Naive thymus-derived CD4-positive, alpha-beta T cell (primary cell): ENCODE measurements at regions not wholly inside any gene's neighbourhood (a gene's known extent, or its start where the extent isn't known, plus 50 kb on each side); places are given as distances from the start of the nearest gene placed in this dataset.

Source experiments
- ATAC-seq: fragments of 150-1000 bp; cut with Tn5 transposase; 2 replicates; pipeline ENCODE4 v1.10.0; 2021; ENCODE audit warnings: mild to moderate bottlenecking, moderate library complexity
- CTCF ChIA-PET: fragments of 350-600 bp; sonication (Branson Sonifier 250); formaldehyde crosslinking; loops from one replicate; lab custom pipeline; 2021; ENCODE audit warnings: antibody characterized with exemption; lab: Charles Lee
- POLR2A ChIA-PET: fragments of 350-600 bp; sonication (Branson Sonifier 250); formaldehyde crosslinking; loops from one replicate; lab custom pipeline; 2021; ENCODE audit warnings: antibody characterized with exemption, inconsistent platforms; lab: Charles Lee
- DNase-seq, 9 donors: peaks; one replicate each; pipeline versions ENCODE4 v3.0.0 to v3.0.0-alpha.2; 2020 to 2022; ENCODE audit warnings: mixed read lengths in 1 of 9
- H3K27ac ChIP-seq: one replicate; pipeline ENCODE4 v1.7.0; 2013; ENCODE audit warnings: mild to moderate bottlenecking, low read depth, low read length, moderate library complexity
- H3K27me3 ChIP-seq, 2 donors: one replicate each; pipeline ENCODE4 v1.7.0; 2013; ENCODE audit warnings: low read length in 2 of 2, mild to moderate bottlenecking in 2 of 2, moderate library complexity in 2 of 2; ENCODE audit not compliant: control insufficient read depth in 2 of 2, insufficient read depth in 2 of 2
- H3K36me3 ChIP-seq, 3 experiments: 1 replicate in 2 of 3; 2 replicates in 1 of 3; pipeline ENCODE4 v1.7.0; 2013; ENCODE audit warnings: low read length in 3 of 3, mild to moderate bottlenecking in 3 of 3, moderate library complexity in 1 of 3; ENCODE audit not compliant: insufficient read depth in 3 of 3, control insufficient read depth in 2 of 3
- H3K4me1 ChIP-seq, 2 donors: one replicate each; pipeline ENCODE4 v1.7.0; 2013; ENCODE audit warnings: low read length in 2 of 2, mild to moderate bottlenecking in 2 of 2, moderate library complexity in 1 of 2; ENCODE audit not compliant: control insufficient read depth in 2 of 2, insufficient read depth in 2 of 2
- H3K4me3 ChIP-seq: 2 replicates; pipeline ENCODE4 v1.7.0; 2013; ENCODE audit warnings: mild to moderate bottlenecking, low read length
- H3K9me3 ChIP-seq, 3 experiments: 1 replicate in 2 of 3; 2 replicates in 1 of 3; pipeline ENCODE4 v1.7.0; 2013; ENCODE audit warnings: low read length in 3 of 3; ENCODE audit not compliant: control insufficient read depth in 2 of 3
- H3K27ac Mint-ChIP-seq, 9 donors: one replicate each; pipeline ENCODE4 v1.8.0; 2020 to 2022; ENCODE audit warnings: mixed read lengths in 9 of 9, mild to moderate bottlenecking in 8 of 9, moderate library complexity in 5 of 9, inconsistent platforms in 2 of 9
- H3K27me3 Mint-ChIP-seq, 5 donors: one replicate each; pipeline ENCODE4 v1.8.0; 2021 to 2022; ENCODE audit warnings: mixed read lengths in 5 of 5, mild to moderate bottlenecking in 1 of 5
- H3K36me3 Mint-ChIP-seq, 5 donors: one replicate each; pipeline ENCODE4 v1.8.0; 2020 to 2022; ENCODE audit warnings: mixed read lengths in 5 of 5, mild to moderate bottlenecking in 3 of 5, inconsistent platforms in 1 of 5
- H3K4me1 Mint-ChIP-seq, 7 donors: one replicate each; pipeline ENCODE4 v1.8.0; 2020 to 2022; ENCODE audit warnings: mixed read lengths in 7 of 7, mild to moderate bottlenecking in 3 of 7, inconsistent platforms in 1 of 7
- H3K4me3 Mint-ChIP-seq, 10 donors: one replicate each; pipeline ENCODE4 v1.8.0; 2020 to 2022; ENCODE audit warnings: mild to moderate bottlenecking in 10 of 10, mixed read lengths in 10 of 10, moderate library complexity in 6 of 10, inconsistent platforms in 2 of 10
- H3K9me3 Mint-ChIP-seq, 11 donors: one replicate each; pipeline ENCODE4 v1.8.0; 2020 to 2022; ENCODE audit warnings: mixed read lengths in 11 of 11, mild to moderate bottlenecking in 4 of 11, inconsistent platforms in 1 of 11, moderate library complexity in 1 of 11
- intact Hi-C, 2 donors: fragments of 100-400 bp; cut with micrococcal nuclease; formaldehyde crosslinking; loops; one replicate each; pipeline ENCODE4 v1.15.1; 2023

DNA sequence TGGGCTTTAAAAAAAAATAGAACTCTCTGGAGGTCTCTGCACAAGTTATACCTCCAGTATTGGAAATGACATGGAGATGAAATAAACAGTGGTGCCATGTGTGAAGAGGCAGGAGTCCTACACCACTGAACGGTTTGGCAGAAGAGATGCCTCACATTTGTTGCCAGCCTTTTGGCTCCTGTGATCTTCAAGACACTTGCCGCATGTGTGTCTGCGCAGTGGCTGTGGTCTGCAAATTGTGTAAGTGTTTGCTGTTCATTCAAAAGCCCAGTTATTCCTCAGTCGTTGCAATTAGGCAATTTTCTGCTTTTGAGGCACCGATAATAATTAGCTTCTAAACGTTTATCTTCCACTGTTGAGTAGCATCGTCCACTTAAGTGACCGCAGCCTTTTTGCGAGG lies 319.1 kb downstream of the BRD1 start:
- CTCF ChIA-PET: no interaction called here
- Histone ChIP-seq H3K4me3 (no peak overlapping the region), H3K4me1 (peaks cover 0 to 5% of the 10 kb centered on the region in 2 donors), H3K27ac (no peak overlapping the region), H3K9me3 (peaks cover 4 to 21% (median 16%) of the 10 kb centered on the region in 3 experiments), H3K36me3 (no peaks in the 10 kb centered on the region), H3K27me3 (no peaks in the 10 kb centered on the region)
- H3K4me1 Mint-ChIP-seq: peaks cover 7 to 34% (median 18%) of the 10 kb centered on the region in 7 donors
- H3K27me3 Mint-ChIP-seq: no peaks in the 10 kb centered on the region
- no peak for DNase-seq
- intact Hi-C loops: no loop called here
- POLR2A ChIA-PET: no interaction called here
- ATAC-seq: no peak
- no peak overlapping the region for H3K27ac Mint-ChIP-seq
- H3K9me3 Mint-ChIP-seq: peaks cover 11 to 45% (median 21%) of the 10 kb centered on the region in 11 donors
- peaks cover 11 to 37% (median 16%) of the 10 kb centered on the region in 5 donors for H3K36me3 Mint-ChIP-seq
- no peak overlapping the region for H3K4me3 Mint-ChIP-seq

DNA sequence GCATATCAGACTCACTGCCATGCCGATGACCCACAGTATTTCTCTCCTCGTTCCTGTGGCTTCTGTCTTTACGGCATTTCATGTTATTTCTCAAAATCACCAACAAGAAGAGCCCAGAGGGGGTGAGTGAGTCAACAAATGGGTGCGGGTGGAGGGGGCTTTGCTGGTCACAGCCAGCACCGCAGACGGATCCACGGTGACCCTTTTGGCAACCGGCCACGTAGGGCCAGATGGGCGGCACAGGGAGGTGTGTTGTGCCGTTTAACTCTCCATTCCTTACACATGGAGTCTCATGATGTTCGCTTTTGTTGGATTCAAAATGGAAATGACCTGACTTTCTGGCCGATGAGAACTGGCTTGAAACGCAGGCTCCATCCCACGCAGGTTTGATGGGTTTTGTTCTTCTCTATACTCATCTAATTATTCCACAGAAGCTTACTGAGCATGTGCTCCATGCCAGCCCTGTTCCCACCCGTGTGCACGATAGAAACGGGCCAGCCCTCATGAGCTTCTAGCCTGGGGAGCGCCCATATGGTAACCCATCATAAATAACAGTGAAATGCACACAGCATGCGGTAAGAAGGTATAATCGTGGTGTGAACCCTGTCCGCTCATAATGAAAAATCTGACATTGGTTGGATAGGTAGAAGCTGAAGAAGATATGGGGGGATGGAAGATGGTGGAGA lies 319.9 kb downstream of the BRD1 start:
- H3K27ac ChIP-seq: no peak overlapping the region
- Mint-ChIP-seq H3K36me3 (peaks cover 12 to 34% (median 16%) of the 10 kb centered on the region in 5 donors), H3K27me3 (no peaks in the 10 kb centered on the region), H3K4me3 (peak overlapping the region in 1 of 10 donors; percentile 6), H3K9me3 (peaks cover 11 to 38% (median 18%) of the 10 kb centered on the region in 11 donors), H3K4me1 (peaks cover 5 to 28% (median 15%) of the 10 kb centered on the region in 7 donors), H3K27ac (peak overlapping the region in 1 of 9 donors; percentile 30)
- ChIA-PET POLR2A (no interaction called here), CTCF (no interaction called here)
- peaks cover 4 to 21% (median 16%) of the 10 kb centered on the region in 3 experiments for H3K9me3 ChIP-seq
- no peak for DNase-seq
- H3K36me3 ChIP-seq: no peaks in the 10 kb centered on the region
- no peak overlapping the region for H3K4me3 ChIP-seq
- H3K27me3 ChIP-seq: no peaks in the 10 kb centered on the region
- ATAC-seq: no peak
- intact Hi-C loops: no loop called here
- peaks cover 0 to 5% of the 10 kb centered on the region in 2 donors for H3K4me1 ChIP-seq

DNA sequence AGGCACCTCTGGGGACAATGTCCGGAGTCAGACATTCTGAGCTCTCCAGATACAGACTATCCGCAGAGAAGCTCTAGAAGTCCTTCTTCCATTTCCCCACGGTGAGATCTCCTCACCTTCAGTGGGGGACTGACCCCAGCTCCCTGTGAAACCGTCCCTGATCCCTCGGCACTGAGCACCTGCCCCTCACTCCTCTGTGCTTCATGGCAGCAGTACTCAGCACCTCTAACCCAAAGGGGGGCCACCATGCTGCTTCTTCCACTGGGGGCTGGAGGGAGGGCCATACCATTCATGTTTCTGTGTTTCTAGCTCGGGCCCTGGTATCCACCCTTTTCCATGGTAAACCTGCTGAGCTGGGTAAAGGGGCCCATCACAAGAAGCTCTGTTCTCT lies 321.7 kb downstream of the BRD1 start:
- H3K27me3 Mint-ChIP-seq: no peaks in the 10 kb centered on the region
- H3K9me3 Mint-ChIP-seq: peaks cover 6 to 23% (median 14%) of the 10 kb centered on the region in 11 donors
- peaks cover 4 to 11% (median 8%) of the 10 kb centered on the region in 3 experiments for H3K9me3 ChIP-seq
- no peaks in the 10 kb centered on the region for H3K27me3 ChIP-seq
- POLR2A ChIA-PET: no interaction called here
- H3K4me1 Mint-ChIP-seq: peaks cover 0 to 14% (median 4%) of the 10 kb centered on the region in 7 donors
- intact Hi-C loops: no loop called here
- DNase-seq: no peak
- no peak overlapping the region for H3K27ac Mint-ChIP-seq
- H3K36me3 Mint-ChIP-seq: peaks cover 11 to 24% (median 12%) of the 10 kb centered on the region in 5 donors
- CTCF ChIA-PET: no interaction called here
- H3K4me3 ChIP-seq: no peak overlapping the region
- H3K4me1 ChIP-seq: no peaks in the 10 kb centered on the region
- H3K4me3 Mint-ChIP-seq: no peak overlapping the region
- ATAC-seq: no peak
- H3K27ac ChIP-seq: no peak overlapping the region
- no peaks in the 10 kb centered on the region for H3K36me3 ChIP-seq

DNA sequence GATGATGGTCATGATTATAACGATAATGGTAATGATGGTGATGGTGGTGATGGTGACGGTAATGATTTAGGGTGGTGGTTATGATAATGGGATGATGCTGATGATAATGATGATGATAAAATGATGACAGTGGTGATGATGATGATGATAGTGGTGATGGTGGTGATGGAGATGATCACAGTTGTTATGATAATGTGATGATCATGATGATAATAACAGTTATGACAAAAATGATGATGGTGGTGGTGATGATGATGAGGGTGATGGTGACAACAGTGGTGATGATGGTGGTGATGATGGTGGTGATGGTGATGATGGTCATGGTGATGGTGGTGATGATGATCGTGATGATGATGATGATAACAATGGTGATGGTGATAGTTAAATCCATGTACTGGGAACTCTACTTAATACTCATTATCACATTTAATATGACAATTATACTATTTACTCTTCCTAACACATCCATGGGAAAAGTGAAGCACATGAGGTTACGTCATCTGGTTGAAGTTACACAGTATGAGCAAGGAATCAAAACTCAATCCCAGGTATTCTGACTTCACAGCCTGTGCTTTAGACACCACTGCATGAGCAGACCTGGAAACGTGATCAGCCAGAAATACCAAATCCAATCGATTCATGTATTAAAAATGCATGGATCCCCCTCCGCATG lies 322.2 kb downstream of the BRD1 start:
- no peak overlapping the region for H3K4me3 ChIP-seq
- ChIA-PET POLR2A (no interaction called here), CTCF (no interaction called here)
- H3K27me3 Mint-ChIP-seq: no peaks in the 10 kb centered on the region
- no peak overlapping the region for H3K27ac Mint-ChIP-seq
- peaks cover 4 to 18% (median 9%) of the 10 kb centered on the region in 11 donors for H3K9me3 Mint-ChIP-seq
- ATAC-seq (no peak), DNase-seq (no peak)
- H3K4me1 Mint-ChIP-seq: peaks cover 0 to 10% (median 0%) of the 10 kb centered on the region in 7 donors
- intact Hi-C loops: no loop called here
- H3K36me3 ChIP-seq: no peaks in the 10 kb centered on the region
- H3K4me3 Mint-ChIP-seq: no peak overlapping the region
- no peaks in the 10 kb centered on the region for H3K4me1 ChIP-seq
- H3K27me3 ChIP-seq: no peaks in the 10 kb centered on the region
- H3K27ac ChIP-seq: no peak overlapping the region
- peaks cover 8 to 19% (median 9%) of the 10 kb centered on the region in 5 donors for H3K36me3 Mint-ChIP-seq
- H3K9me3 ChIP-seq: peaks cover 2 to 6% (median 3%) of the 10 kb centered on the region in 3 experiments

DNA sequence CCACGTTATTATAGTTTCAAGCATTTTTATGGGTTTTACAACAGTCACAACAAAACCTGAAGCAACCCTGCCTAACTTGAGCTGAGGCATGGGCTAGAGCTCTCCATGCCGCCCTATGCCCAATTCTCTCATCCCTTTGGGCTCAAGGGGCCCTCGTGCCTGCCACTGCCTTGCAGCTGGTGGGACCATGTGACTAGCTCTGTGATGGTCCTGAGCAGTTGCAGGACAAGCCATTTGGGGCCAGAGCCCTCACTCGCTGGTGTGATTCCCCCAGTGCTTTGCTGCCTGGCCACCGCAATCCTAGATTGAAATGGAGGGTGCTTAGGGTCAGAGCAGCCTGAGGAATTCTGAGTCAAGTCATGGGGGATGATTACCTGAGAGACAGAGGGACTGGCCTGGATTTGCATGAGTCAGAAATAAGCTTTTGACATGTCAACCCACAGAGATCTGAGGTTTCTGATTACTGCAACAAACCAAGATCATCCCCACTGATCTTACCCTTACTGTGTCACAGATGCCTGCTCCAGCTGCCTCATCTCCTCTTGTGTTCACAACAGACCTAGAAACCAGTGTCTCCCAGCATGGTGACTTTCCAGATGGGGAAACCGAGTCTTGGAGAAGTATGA lies 323.7 kb downstream of the BRD1 start:
- intact Hi-C loops: no loop called here
- Histone ChIP-seq H3K27ac (no peak overlapping the region), H3K9me3 (peaks cover 0 to 4% (median 0%) of the 10 kb centered on the region in 3 experiments), H3K4me3 (no peak overlapping the region), H3K36me3 (no peaks in the 10 kb centered on the region), H3K4me1 (no peaks in the 10 kb centered on the region), H3K27me3 (no peaks in the 10 kb centered on the region)
- no peak overlapping the region for H3K27ac Mint-ChIP-seq
- H3K27me3 Mint-ChIP-seq: no peaks in the 10 kb centered on the region
- peaks cover 0 to 9% (median 8%) of the 10 kb centered on the region in 5 donors for H3K36me3 Mint-ChIP-seq
- peaks cover 0 to 6% (median 4%) of the 10 kb centered on the region in 11 donors for H3K9me3 Mint-ChIP-seq
- peaks cover 0 to 5% (median 0%) of the 10 kb centered on the region in 7 donors for H3K4me1 Mint-ChIP-seq
- ATAC-seq (no peak), DNase-seq (no peak)
- POLR2A ChIA-PET: no interaction called here
- no peak overlapping the region for H3K4me3 Mint-ChIP-seq
- CTCF ChIA-PET: no interaction called here

DNA sequence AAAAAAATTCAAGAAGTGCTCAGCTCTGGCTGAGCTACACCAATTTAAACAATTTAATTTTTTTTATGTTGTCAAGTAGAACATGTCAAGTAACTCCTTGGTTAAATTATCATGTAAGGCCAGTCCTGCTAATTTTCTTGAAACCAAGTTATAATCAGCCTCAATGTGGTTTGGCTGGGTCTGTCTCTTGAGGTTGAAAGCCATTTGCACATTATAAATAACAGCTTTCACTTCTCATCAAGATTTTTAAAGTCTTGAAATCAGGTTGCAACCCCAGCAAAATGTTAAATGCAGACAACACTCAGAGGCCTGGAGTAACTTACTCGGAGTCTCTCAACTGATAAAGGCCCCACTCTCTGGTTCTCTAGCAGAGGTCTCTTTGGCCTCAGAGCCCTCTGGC lies 324.4 kb downstream of the BRD1 start:
- no peak for DNase-seq
- no peak for ATAC-seq
- peaks cover 0 to 5% (median 0%) of the 10 kb centered on the region in 7 donors for H3K4me1 Mint-ChIP-seq
- peaks cover 0 to 7% (median 4%) of the 10 kb centered on the region in 11 donors for H3K9me3 Mint-ChIP-seq
- intact Hi-C loops: no loop called here
- no peaks in the 10 kb centered on the region for H3K27me3 Mint-ChIP-seq
- Histone ChIP-seq H3K36me3 (no peaks in the 10 kb centered on the region), H3K27me3 (no peaks in the 10 kb centered on the region), H3K9me3 (peaks cover 0 to 4% (median 0%) of the 10 kb centered on the region in 3 experiments), H3K4me3 (no peak overlapping the region), H3K4me1 (no peaks in the 10 kb centered on the region), H3K27ac (no peak overlapping the region)
- ChIA-PET CTCF (no interaction called here), POLR2A (no interaction called here)
- no peak overlapping the region for H3K4me3 Mint-ChIP-seq
- no peak overlapping the region for H3K27ac Mint-ChIP-seq
- peaks cover 0 to 12% (median 8%) of the 10 kb centered on the region in 5 donors for H3K36me3 Mint-ChIP-seq
